ENCODE measurements at regions not wholly inside any gene's neighbourhood (a gene's known extent, or its start where the extent isn't known, plus 50 kb on each side); places are given as distances from the start of the nearest gene placed in this dataset.

- TF ChIP-seq POLR2AphosphoS5 (IDR thresholded peaks at IDR 0.05; ENCODE audit: low read depth, low read length) (no peak), REST (IDR thresholded peaks at IDR 0.05; ENCODE audit: insufficient read depth in 1 of 2, low read depth in 2 of 2, low read length in 2 of 2) (no peak), TAF1 (IDR thresholded peaks at IDR 0.05; ENCODE audit: borderline replicate concordance, insufficient read depth, low read length) (no peak)
Measured at GRCh38 chr17:62868008-62868407, 59.9 kb upstream of the MARCHF10 start.

Measured in PFSK-1 (cell line).